Upper lobe of left lung (tissue), 6 donors: ENCODE measurements at regions not wholly inside any gene's neighbourhood (a gene's known extent, or its start where the extent isn't known, plus 50 kb on each side); places are given as distances from the start of the nearest gene placed in this dataset.

Source experiments
- ATAC-seq, 2 donors: fragments of 200-7000 bp; cut with Tn5 transposase; one replicate each; pipeline ENCODE4 v1.9.1; 2022; ENCODE audit warnings: mild to moderate bottlenecking in 2 of 2, moderate library complexity in 2 of 2; ENCODE audit not compliant: low FRiP score in 2 of 2
- DNase-seq, 2 donors: peaks; one replicate each; pipeline ENCODE4 v3.0.0-alpha.2; 2019 to 2020
- H3K27ac ChIP-seq, 4 donors: fragments of 200-600 bp; sonication (generic); one replicate each; pipeline ENCODE4 v1.5.1; 2016 to 2019
- H3K27me3 ChIP-seq, 4 donors: fragments of 200-600 bp; sonication (generic); one replicate each; pipeline ENCODE4 v1.5.1; 2017 to 2019
- H3K36me3 ChIP-seq, 4 donors: fragments of 200-600 bp; sonication (generic); one replicate each; pipeline ENCODE4 v1.5.1; 2016 to 2019
- H3K4me1 ChIP-seq, 4 donors: fragments of 200-600 bp; sonication (generic); one replicate each; pipeline ENCODE4 v1.5.1; 2018 to 2019
- H3K4me3 ChIP-seq, 4 donors: fragments of 200-600 bp; sonication (generic); one replicate each; pipeline ENCODE4 v1.5.1; 2017 to 2019; ENCODE audit warnings: mild to moderate bottlenecking in 2 of 4, moderate library complexity in 1 of 4
- H3K9me3 ChIP-seq, 4 donors: fragments of 200-600 bp; sonication (generic); one replicate each; pipeline ENCODE4 v1.5.1; 2018 to 2019
- EP300 ChIP-seq, 4 donors: sonication (generic); formaldehyde crosslinking; IDR thresholded peaks; one replicate each; pipeline ENCODE4 v1.5.1; 2017; ENCODE audit warnings: antibody characterized with exemption in 4 of 4, control low read depth in 2 of 4
- POLR2A ChIP-seq, 4 donors: fragments of 450-650 bp; IDR thresholded peaks; one replicate each; pipeline ENCODE4 v1.5.1; 2016 to 2017; ENCODE audit warnings: antibody characterized with exemption in 4 of 4, mild to moderate bottlenecking in 2 of 4
- POLR2AphosphoS5 ChIP-seq, 2 donors: sonication (generic); formaldehyde crosslinking; IDR thresholded peaks; one replicate each; pipeline ENCODE4 v1.5.1; 2017; ENCODE audit warnings: antibody characterized with exemption in 2 of 2
- WGBS, 2 donors: methylation state at CpG; one replicate each; pipeline ENCODE4 v1.1.5; 2017 to 2018; 5-methylcytosine and 5-hydroxymethylcytosine counted together
- TF ChIP-seq, protein P1 (sequence below), 6 experiments: fragments of 450-650 bp in 4 of 6; fragments of 200-600 bp in 2 of 6; sonication (generic) in 2 of 6; IDR thresholded peaks; one replicate each; pipeline ENCODE4 v1.5.1; 2016 to 2019; ENCODE audit warnings: antibody characterized with exemption in 6 of 6
- donor health status: DM: no; HTN: no; CAD: no; lungs with moderate emphysema.
- donor health status: DM: no; HTN: yes; CAD: no; lungs with severe emphysema.

DNA sequence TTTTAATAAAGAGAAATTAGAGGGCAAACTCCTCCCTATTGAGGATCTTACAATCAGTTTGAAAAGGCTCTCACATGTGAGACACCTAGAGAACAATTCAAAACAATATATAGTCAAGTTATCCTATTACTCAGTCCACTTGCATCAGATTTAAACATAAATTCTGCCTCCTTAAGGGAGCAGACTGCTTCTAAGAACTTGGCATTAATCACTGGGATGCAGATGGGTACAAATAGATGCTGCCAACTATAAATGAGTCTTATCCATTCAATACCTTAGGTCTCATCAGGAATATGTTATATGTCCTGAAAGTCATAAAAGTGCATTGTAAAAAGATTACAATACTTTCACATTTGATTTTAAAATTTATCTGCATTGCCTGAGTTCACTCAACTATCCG, 269.3 kb upstream of the KIRREL3 start:
- H3K4me3 ChIP-seq: no peak overlapping the region
- WGBS, 2 donors: 94 to 100% methylated on average over 1 of the region's 1 CpG

DNA sequence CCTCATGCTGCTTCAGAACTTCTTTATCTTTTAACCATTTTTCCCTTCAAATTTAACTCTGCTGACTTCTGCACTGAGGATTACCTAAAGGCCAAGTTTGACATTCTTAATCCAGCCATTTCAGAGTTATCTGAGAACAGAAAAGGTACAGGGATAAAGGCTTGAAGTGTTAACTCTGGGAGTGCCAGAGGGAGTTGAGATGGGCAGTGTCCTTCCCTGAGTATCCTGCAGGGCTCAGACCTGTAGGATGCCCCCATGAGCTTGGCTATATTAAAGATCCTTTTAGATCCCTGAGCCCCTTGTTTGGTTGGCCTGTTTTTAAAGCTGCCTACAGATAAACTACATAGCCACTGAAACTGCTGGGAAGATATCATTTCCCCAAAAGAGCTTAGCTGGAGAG, 268.4 kb upstream of the KIRREL3 start:
- H3K27ac ChIP-seq: no peak overlapping the region
- no peak for DNase-seq
- H3K36me3 ChIP-seq: no peaks in the 10 kb centered on the region
- TF ChIP-seq POLR2A (IDR thresholded peaks at IDR 0.05) (no peak), EP300 (IDR thresholded peaks at IDR 0.05) (no peak), POLR2AphosphoS5 (IDR thresholded peaks at IDR 0.05) (no peak)
- TF ChIP-seq, protein P1, sequence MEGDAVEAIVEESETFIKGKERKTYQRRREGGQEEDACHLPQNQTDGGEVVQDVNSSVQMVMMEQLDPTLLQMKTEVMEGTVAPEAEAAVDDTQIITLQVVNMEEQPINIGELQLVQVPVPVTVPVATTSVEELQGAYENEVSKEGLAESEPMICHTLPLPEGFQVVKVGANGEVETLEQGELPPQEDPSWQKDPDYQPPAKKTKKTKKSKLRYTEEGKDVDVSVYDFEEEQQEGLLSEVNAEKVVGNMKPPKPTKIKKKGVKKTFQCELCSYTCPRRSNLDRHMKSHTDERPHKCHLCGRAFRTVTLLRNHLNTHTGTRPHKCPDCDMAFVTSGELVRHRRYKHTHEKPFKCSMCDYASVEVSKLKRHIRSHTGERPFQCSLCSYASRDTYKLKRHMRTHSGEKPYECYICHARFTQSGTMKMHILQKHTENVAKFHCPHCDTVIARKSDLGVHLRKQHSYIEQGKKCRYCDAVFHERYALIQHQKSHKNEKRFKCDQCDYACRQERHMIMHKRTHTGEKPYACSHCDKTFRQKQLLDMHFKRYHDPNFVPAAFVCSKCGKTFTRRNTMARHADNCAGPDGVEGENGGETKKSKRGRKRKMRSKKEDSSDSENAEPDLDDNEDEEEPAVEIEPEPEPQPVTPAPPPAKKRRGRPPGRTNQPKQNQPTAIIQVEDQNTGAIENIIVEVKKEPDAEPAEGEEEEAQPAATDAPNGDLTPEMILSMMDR (IDR thresholded peaks at IDR 0.05): no peak
- no peaks in the 10 kb centered on the region for H3K4me1 ChIP-seq
- ATAC-seq: no peak
- no peaks in the 10 kb centered on the region for H3K9me3 ChIP-seq
- no peaks in the 10 kb centered on the region for H3K27me3 ChIP-seq
- H3K4me3 ChIP-seq: no peak overlapping the region

More for the DNA sequence above, 269.3 kb upstream of the KIRREL3 start:
- DNase-seq (no peak), ATAC-seq (no peak)
- Histone ChIP-seq H3K4me1 (no peaks in the 10 kb centered on the region), H3K27ac (no peak overlapping the region), H3K36me3 (no peaks in the 10 kb centered on the region), H3K9me3 (no peaks in the 10 kb centered on the region), H3K27me3 (no peaks in the 10 kb centered on the region)
- TF ChIP-seq POLR2AphosphoS5 (IDR thresholded peaks at IDR 0.05): no peak
- TF ChIP-seq EP300 (IDR thresholded peaks at IDR 0.05): no peak
- TF ChIP-seq, protein P1 (IDR thresholded peaks at IDR 0.05): no peak
- no peak for TF ChIP-seq POLR2A (IDR thresholded peaks at IDR 0.05)

DNA sequence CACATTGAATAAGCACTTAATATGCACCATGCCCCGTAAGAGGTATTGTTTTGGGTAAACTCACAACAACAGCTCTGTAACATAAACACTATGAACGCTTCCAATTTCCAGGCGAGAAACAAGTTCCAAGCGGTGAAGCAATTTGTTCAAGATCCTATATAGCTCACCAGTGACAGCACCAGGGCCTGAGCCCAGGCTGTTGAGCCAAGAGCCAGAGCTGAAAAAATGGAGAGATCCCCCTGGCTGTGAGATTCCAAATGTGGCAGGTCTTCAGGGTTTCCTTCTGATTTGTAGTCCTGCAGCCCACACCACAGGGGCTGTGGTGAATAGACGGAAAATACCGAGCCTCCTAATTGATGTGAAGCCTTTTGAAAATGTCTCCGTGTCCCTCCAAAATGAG, 268.0 kb upstream of the KIRREL3 start:
- TF ChIP-seq EP300 (IDR thresholded peaks at IDR 0.05) (no peak), POLR2A (IDR thresholded peaks at IDR 0.05) (no peak), POLR2AphosphoS5 (IDR thresholded peaks at IDR 0.05) (no peak)
- TF ChIP-seq, protein P1 (IDR thresholded peaks at IDR 0.05): no peak
- 83 to 85% methylated on average over 7 of the region's 7 CpGs for WGBS, 2 donors
- no peaks in the 10 kb centered on the region for H3K27me3 ChIP-seq
- no peak overlapping the region for H3K4me3 ChIP-seq
- H3K9me3 ChIP-seq: no peaks in the 10 kb centered on the region
- H3K4me1 ChIP-seq: no peaks in the 10 kb centered on the region
- no peak overlapping the region for H3K27ac ChIP-seq
- ATAC-seq (no peak), DNase-seq (no peak)
- H3K36me3 ChIP-seq: no peaks in the 10 kb centered on the region

DNA sequence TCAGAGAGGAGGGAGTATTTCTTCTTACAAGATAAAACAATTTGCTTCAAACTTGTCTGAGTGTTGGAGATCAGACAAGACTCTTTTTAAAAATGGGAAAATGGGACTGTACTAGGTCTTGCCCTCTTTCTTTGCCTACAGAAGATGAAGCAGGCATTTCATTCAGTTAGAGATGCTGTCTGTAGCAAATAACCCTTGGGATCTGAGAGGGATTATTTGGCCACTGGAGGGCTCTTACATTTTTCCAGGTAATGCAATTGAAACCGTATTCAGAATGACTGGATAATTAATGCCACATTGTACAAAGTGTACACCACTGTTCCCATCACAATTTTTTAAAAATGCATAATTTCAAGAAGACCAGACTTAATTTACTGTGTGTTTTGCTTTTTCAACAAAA, 258.5 kb upstream of the KIRREL3 start:
- 54 to 63% methylated on average over 1 of the region's 1 CpG for WGBS, 2 donors
- Histone ChIP-seq H3K27ac (no peak overlapping the region), H3K36me3 (no peaks in the 10 kb centered on the region), H3K27me3 (no peaks in the 10 kb centered on the region), H3K4me3 (no peak overlapping the region), H3K4me1 (no peaks in the 10 kb centered on the region), H3K9me3 (no peaks in the 10 kb centered on the region)
- ATAC-seq (no peak), DNase-seq (no peak)
- TF ChIP-seq POLR2A (IDR thresholded peaks at IDR 0.05) (no peak), POLR2AphosphoS5 (IDR thresholded peaks at IDR 0.05) (no peak), EP300 (IDR thresholded peaks at IDR 0.05) (no peak)
- TF ChIP-seq, protein P1 (IDR thresholded peaks at IDR 0.05): no peak

DNA sequence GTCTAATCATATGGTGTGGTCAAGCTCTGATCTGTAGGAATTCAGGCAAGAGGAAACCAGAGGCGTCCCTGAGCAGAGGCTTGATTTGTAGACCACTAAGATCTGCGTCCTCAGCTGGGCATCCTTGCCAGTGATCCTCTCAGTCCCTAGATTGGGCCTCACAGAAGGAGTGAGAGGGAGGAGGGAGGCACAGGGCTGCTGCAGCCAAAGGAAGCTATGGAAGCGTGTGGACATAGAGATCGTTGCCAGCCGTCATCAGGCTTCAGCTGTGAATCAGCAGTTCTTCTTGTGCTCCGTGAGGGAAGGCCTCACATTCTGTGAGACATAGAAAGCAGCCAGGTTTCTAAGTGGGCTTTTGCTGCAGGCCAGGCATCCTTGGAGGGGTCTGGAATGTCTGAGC, 254.6 kb upstream of the KIRREL3 start:
- ATAC-seq (no peak), DNase-seq (no peak)

More for the DNA sequence above, 254.6 kb upstream of the KIRREL3 start:
- Histone ChIP-seq H3K4me1 (no peaks in the 10 kb centered on the region), H3K4me3 (no peak overlapping the region), H3K9me3 (no peaks in the 10 kb centered on the region), H3K27me3 (no peaks in the 10 kb centered on the region), H3K27ac (no peak overlapping the region), H3K36me3 (no peaks in the 10 kb centered on the region)
- 50 to 69% methylated on average over 6 of the region's 6 CpGs for WGBS, 2 donors
- no peak for TF ChIP-seq POLR2AphosphoS5 (IDR thresholded peaks at IDR 0.05)
- TF ChIP-seq, protein P1 (IDR thresholded peaks at IDR 0.05): no peak
- TF ChIP-seq EP300 (IDR thresholded peaks at IDR 0.05): no peak
- no peak for TF ChIP-seq POLR2A (IDR thresholded peaks at IDR 0.05)
